HG03139 (cell line): ENCODE measurements at regions not wholly inside any gene's neighbourhood (a gene's known extent, or its start where the extent isn't known, plus 50 kb on each side); places are given as distances from the start of the nearest gene placed in this dataset.

ENCODE experiments used
- ATAC-seq: cut with Tn5 transposase; IDR thresholded peaks from one replicate; pipeline ENCODE4 v1.9.1; 2021; ENCODE audit not compliant: unreplicated experiment

DNA sequence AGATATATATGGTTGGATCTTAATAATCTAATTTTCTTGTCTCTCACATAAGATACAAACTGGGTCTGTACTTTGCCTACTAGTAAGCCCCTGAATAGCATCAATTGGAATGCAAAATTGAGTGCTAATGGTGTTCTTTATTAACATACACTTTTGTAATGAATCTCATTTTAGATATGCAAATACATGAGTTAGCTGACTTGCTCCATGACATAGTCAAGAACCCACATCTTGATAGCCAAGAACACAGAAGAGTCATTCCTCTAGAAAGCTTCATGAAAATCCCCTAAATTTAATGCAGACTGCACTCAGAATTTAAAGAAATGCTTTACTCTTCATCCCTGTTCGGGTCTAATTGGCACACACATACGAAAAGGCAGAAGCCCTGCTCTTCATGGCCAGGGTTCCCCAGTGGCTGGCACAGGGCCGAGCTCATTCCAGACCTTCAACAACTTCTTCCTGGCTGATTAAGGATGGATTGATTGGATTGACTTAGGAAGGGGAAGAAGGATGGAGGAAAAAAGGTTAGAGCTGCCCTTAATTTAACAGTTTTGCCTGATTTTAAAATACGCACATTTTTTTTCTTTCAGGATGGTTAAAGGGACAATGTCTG lies 431.1 kb upstream of the KLF6 start:
- ATAC-seq: no peak

DNA sequence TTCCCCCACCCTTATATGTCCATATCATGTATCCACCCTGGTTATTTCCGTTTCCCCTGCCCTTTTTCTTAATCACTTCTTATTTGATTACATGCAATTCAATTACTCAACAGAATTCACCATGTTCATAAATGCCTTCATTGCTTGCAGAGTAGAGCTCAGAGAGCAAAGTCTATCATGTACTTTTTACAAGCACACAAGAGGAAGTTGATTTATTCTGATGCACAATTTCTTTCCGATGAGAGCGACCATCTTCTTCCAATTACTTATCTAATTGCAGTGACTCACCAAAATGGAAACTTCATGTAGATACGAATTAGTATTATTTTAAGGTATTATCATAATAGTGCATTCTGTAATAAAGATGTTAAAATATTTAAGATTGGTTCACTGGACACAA lies 430.5 kb upstream of the KLF6 start:
- no peak for ATAC-seq

DNA sequence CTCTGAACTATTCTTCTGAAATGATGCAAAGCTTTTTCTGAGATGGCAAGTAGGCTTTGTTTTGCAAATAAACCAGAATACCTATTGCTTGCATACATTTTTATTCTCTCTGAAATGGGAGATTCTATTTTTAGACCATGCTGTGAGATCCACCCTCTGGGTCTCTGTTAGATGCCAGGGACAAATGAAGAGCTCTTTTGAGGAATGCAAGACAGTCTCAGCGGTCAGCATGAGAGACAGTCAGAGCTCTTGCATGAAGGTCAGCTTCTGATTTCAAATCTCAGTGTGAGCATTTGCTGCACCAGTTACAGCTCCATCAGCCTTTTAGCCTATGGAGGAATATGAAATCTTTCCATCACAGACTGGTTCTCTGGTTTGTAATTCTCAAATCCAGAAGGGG lies 429.9 kb upstream of the KLF6 start:
- ATAC-seq: no peak

DNA sequence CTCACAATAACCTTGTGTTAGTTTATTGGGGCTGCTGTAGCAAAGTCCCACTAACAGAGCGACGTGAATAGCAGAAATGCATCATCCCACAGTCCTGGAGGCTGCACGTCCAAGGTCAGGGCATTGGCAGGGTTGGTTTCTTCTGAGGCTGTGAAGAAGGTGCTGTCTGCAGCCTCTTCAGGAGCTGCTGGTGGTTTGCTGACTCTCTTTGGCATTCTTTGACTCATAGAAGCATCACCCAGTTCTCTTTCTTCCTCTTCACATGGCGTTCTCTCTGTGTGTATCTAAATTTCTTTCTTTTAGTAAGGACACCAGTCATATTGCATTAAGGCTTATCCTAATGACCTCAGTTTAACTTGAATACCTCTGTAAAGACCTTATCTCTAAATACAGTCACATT lies 428.4 kb upstream of the KLF6 start:
- no peak for ATAC-seq

DNA sequence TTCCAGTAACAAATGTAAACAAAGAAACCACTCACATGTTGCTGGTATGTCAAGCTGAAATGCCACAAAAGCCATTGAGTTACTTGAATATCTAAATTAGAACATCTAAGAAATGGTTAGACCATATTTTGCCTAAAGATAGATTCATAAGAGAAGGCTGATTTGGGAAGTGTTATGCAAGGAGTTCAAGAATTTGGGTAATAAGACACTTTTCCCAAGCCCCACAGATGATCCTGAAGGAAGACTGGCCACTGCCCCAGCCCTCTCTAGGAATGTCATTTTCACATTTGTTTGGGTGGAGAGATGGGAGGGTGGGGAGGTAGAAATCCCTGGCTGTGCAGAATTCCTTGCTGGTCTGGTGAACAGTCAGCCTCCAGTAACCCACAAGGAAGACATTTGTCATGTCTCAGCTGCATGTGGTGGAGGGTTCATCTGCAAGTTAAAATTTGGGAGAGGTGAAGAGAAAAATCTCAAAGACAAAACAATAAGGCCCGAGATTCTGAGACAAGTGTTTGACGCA lies 427.2 kb upstream of the KLF6 start:
- no peak for ATAC-seq

DNA sequence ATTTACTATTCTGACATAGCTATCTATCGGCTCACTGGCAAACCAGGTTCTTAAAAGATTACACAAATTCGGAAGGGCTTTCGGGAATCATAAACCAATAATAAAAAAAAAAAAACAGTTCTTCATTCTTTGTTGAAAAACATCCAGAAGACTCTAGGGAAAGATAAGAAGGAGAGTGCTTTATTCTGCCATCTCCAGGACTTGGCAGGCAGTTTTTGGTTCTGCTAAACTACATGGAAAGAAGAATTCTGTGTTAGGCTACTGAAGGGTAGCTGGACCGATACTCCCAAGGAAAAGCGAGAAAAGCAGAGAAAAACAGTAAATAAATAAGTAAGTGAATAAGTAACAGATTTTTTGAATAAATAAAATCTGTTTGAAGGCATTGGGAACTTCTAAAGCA lies 423.5 kb upstream of the KLF6 start:
- no peak for ATAC-seq

GRCh38 chr10:4205113-4205512 lies 420.1 kb upstream of the KLF6 start:
- no peak for ATAC-seq

- ATAC-seq: no peak
These were observed 417.9 kb upstream of the KLF6 start for GRCh38 chr10:4202938-4203337.

DNA sequence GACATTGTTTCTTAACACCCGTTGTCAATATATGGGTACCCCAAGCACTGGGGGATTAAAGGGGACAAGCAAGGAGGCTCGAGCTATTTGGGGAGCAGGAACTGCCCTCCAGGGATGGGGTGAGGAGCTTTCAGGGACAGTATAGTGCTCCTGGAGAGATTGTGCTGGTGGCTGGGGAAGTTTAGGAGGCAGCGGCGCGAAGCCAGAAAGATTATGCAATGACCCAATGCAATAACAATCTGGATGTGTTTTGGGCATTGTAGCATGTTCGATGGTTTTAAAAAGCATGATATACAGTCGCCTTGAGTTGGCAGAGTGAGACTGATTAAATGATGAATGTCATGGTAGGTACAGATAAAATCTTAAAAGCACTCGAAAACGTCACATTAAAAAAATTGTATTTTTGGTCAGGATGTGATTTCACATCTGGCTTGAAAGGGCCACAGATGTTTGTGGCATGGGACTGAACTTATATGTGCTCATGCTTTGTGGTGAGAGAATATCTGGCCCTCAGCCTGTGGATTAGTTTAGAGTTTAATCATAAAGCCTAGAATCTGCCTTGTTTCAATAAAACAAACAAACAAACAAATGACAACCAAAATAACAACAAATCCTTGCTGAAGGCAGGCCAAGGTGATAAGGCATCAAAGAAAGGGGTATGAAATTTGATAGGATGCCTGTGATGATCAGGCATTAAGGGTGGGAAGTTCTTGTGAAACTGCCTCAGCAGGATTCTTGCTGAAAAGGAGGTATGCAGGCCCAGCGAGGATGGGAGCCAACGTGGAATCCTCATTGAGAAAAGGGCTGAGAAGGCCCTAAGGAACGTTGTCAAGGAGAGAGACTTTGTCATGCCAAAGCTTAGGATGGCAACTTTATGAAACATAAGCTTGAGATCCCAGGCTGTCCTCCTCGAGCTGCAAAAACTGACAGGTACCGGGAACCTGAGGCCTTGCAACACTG lies 417.1 kb upstream of the KLF6 start:
- ATAC-seq: no peak

- ATAC-seq: no peak
These were observed 414.2 kb upstream of the KLF6 start for GRCh38 chr10:4199196-4199595.

DNA sequence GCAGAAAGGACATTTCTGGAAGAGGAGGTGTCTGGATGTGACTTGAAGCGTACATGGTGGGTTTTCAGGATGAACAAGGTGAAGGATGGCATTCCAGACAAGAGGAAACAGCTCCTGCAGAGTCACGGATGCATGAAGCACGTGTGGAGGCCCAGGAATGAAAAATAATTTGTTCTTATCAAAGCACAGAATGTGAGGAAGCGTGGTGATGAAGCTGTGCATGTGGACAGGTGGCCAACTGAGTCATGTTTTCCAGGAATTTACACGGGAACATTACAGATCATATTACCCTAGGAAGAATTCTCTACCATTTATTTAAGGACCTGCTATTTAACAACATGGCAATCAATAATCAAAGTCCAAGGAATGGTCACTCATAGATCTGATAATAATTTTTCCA lies 413.2 kb upstream of the KLF6 start:
- ATAC-seq: no peak

GRCh38 chr10:4197676-4198075 lies 412.7 kb upstream of the KLF6 start:
- no peak for ATAC-seq

GRCh38 chr10:4196771-4197390 lies 411.9 kb upstream of the KLF6 start:
- ATAC-seq: no peak

GRCh38 chr10:4196183-4196582 lies 411.2 kb upstream of the KLF6 start:
- no peak for ATAC-seq

GRCh38 chr10:4195213-4195612 lies 410.2 kb upstream of the KLF6 start:
- no peak for ATAC-seq

DNA sequence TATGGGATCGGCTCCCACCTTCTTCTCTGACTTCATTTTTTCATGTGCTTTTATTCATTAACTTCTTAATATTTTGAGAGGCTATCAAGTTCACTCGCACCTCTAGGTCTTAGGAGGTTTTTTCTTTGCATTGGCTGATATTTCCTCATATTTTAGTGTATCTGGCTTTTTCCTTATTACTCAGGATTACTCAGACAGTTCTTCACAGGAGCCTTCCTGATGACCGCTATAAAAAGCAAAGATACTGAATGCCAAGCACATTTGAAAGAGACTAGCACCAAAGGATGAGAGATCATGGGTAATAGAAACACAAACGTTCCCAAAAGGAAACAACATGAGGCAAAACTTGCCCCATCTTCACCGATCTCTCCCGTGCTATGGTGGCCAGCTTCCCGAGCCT lies 409.2 kb upstream of the KLF6 start:
- no peak for ATAC-seq

- no peak for ATAC-seq
These were observed 406.9 kb upstream of the KLF6 start for GRCh38 chr10:4191894-4192293.

- ATAC-seq: no peak
These were observed 406.3 kb upstream of the KLF6 start for GRCh38 chr10:4191354-4191753.

DNA sequence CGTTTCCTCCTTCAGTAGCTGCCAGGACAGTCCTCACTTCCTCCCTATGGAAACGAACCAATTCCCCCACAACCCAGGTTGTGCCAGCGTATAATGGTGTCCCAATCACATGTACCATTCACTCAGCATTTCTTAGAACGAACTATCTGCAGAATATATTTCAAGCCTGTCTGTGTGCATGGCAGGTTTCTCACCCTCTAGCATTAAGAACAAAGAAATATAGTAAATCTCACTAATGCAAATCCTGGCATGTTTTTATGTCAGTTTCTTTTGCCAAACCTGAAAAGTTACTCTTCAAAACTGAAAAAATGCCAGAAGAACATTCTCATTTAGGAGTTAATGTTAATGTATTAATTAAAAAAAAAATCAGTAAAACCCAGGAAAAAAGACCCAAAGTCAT lies 405.9 kb upstream of the KLF6 start:
- no peak for ATAC-seq

DNA sequence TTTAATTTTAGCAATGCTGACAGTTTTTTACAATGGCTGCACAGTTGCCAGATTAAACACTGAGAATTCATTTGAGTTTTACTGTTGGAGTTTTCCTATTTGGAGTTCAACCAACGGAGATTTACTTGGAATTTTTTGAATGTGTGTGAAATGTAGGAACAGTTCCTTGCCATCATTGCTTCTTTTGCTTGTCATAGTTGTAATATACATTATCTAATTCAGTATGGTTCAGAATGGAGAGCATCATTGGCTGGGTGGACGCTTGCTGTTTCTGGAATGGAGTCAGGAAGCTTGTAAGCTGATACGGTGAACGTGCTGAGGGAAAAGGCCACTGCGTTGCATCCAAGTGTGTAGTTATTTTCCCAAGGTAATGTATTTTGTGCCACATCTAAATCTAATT lies 404.3 kb upstream of the KLF6 start:
- ATAC-seq: no peak

DNA sequence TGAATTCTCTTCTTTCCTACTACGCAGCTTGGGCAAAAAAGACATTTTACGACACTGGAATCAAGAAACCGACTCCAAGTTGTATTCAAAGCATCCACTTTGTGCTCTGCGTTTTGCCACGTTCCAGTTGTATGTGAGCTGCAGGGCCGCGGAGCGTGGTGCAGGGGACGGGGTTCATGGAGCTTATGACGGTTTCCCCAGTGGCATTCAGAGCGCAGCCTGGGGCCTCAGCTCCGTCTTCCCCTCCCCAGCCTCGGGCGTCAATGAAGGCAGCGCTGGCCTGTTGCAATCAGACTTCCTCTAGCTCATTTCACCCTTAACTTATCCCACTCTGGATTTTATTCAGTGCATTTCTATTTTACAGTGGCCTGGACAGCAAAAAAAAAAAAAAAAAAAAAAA lies 403.4 kb upstream of the KLF6 start:
- no peak for ATAC-seq
